Erythroblast (primary cell): ENCODE measurements at regions not wholly inside any gene's neighbourhood (a gene's known extent, or its start where the extent isn't known, plus 50 kb on each side); places are given as distances from the start of the nearest gene placed in this dataset.

Experiments used
- GATA1 ChIP-seq: IDR thresholded peaks from 2 replicates; pipeline ENCODE4 v1.6.1; 2011; ENCODE audit warnings: low read depth, mild to moderate bottlenecking, control low read depth, low read length, moderate library complexity
- POLR2A ChIP-seq: IDR thresholded peaks from 2 replicates; pipeline ENCODE4 v1.6.1; 2011; ENCODE audit warnings: mild to moderate bottlenecking, low read length

DNA sequence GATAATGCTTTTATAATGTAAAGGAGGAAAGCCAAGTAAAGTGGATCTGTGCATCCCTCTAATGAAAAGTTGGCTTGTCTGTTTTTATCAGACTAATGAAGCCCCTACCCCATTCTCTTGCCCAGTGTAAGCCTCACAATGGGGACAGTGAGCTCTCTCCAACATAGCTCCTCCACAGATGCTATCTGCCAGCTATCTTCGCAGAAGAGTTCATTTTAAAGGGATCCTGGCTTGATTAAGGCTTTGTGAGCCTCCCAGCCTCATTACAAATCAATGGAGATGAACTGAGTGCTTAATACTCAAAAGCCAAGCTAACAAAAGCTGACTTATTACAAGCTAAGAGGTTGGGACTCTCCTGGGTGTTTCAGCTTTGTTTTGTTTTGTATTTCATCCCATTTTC lies 514.7 kb downstream of the NUF2 start:
- TF ChIP-seq POLR2A, result no peak
- TF ChIP-seq GATA1, result no peak
